WTC11 (cell line): ENCODE measurements at regions not wholly inside any gene's neighbourhood (a gene's known extent, or its start where the extent isn't known, plus 50 kb on each side); places are given as distances from the start of the nearest gene placed in this dataset.

ENCODE experiments used
- ATAC-seq: fragments of 200-7000 bp; cut with Tn5 transposase; 2 replicates; pipeline ENCODE4 v1.10.0; 2021; ENCODE audit warnings: mild to moderate bottlenecking, moderate library complexity
- CTCF ChIA-PET: fragments of 300-600 bp; sonication (Branson Sonifier 250); formaldehyde crosslinking; loops from one replicate; lab custom pipeline; 2021; ENCODE audit warnings: antibody characterized with exemption; lab: Charles Lee
- POLR2A ChIA-PET: fragments of 350-600 bp; sonication (Branson Sonifier 250); formaldehyde crosslinking; loops from one replicate; lab custom pipeline; 2021; ENCODE audit warnings: antibody characterized with exemption; lab: Charles Lee
- DNase-seq: peaks from one replicate; pipeline ENCODE4 v3.0.0; 2021; ENCODE audit warnings: low spot score
- H3K27ac Mint-ChIP-seq: 2 replicates; pipeline ENCODE4 v1.8.0; 2021; ENCODE audit warnings: mixed read lengths
- H3K27me3 Mint-ChIP-seq: 2 replicates; pipeline ENCODE4 v1.8.0; 2021; ENCODE audit warnings: low read depth, mild to moderate bottlenecking, moderate library complexity, mixed read lengths
- H3K36me3 Mint-ChIP-seq: 2 replicates; pipeline ENCODE4 v1.8.0; 2021; ENCODE audit warnings: mixed read lengths
- H3K4me1 Mint-ChIP-seq: 2 replicates; pipeline ENCODE4 v1.8.0; 2022; ENCODE audit warnings: mixed read lengths
- H3K4me3 Mint-ChIP-seq: 2 replicates; pipeline ENCODE4 v1.8.0; 2021; ENCODE audit warnings: mild to moderate bottlenecking, moderate library complexity, mixed read lengths
- H3K9me3 Mint-ChIP-seq: 2 replicates; pipeline ENCODE4 v1.8.0; 2021; ENCODE audit warnings: mixed read lengths
- ATF2 ChIP-seq: sonication (generic); formaldehyde crosslinking; IDR thresholded peaks from 2 replicates; pipeline ENCODE4 v1.8.1; 2022; ENCODE audit warnings: low read depth, missing genetic modification reagents, borderline replicate concordance
- FOXJ3 ChIP-seq: sonication (generic); formaldehyde crosslinking; IDR thresholded peaks from 2 replicates; pipeline ENCODE4 v1.9.0; 2021; ENCODE audit warnings: missing genetic modification reagents, mild to moderate bottlenecking, borderline replicate concordance
- GRHL2 ChIP-seq: fragments of 250-450 bp; sonication (Bioruptor Pico); IDR thresholded peaks from 2 replicates; pipeline ENCODE4 v1.8.0; 2022; ENCODE audit warnings: mild to moderate bottlenecking, moderate library complexity; ENCODE audit not compliant: insufficient replicate concordance, severe bottlenecking
- IRF2 ChIP-seq: sonication (generic); formaldehyde crosslinking; IDR thresholded peaks from 2 replicates; pipeline ENCODE4 v1.8.0; 2022; ENCODE audit warnings: low read depth, missing genetic modification reagents, borderline replicate concordance
- NR2C2 ChIP-seq: sonication (generic); formaldehyde crosslinking; IDR thresholded peaks from 2 replicates; pipeline ENCODE4 v1.8.0; 2022; ENCODE audit warnings: mild to moderate bottlenecking, missing genetic modification reagents
- SMAD3 ChIP-seq: sonication (generic); formaldehyde crosslinking; IDR thresholded peaks from 2 replicates; pipeline ENCODE4 v1.8.0; 2022; ENCODE audit warnings: missing genetic modification reagents, mild to moderate bottlenecking, borderline replicate concordance
- TEAD1 ChIP-seq: sonication (generic); formaldehyde crosslinking; IDR thresholded peaks from 2 replicates; pipeline ENCODE4 v1.8.0; 2022; ENCODE audit warnings: mild to moderate bottlenecking, missing genetic modification reagents
- TP53 ChIP-seq: sonication (generic); formaldehyde crosslinking; IDR thresholded peaks from 2 replicates; pipeline ENCODE4 v1.8.1; 2023; ENCODE audit warnings: mild to moderate bottlenecking, missing genetic modification reagents
- USF1 ChIP-seq: sonication (generic); formaldehyde crosslinking; IDR thresholded peaks from 2 replicates; pipeline ENCODE4 v1.8.0; 2022; ENCODE audit warnings: mild to moderate bottlenecking, missing genetic modification reagents
- ZNF138 ChIP-seq: sonication (generic); formaldehyde crosslinking; conservative IDR thresholded peaks from 2 replicates; pipeline ENCODE4 v1.8.1; 2022; ENCODE audit warnings: mild to moderate bottlenecking, moderate library complexity, missing genetic modification reagents
- ZNF219 ChIP-seq: sonication (generic); formaldehyde crosslinking; IDR thresholded peaks from 2 replicates; pipeline ENCODE4 v1.8.0; 2023; ENCODE audit warnings: missing genetic modification reagents, mild to moderate bottlenecking, borderline replicate concordance
- ZNF232 ChIP-seq: sonication (generic); formaldehyde crosslinking; IDR thresholded peaks from 2 replicates; pipeline ENCODE4 v1.8.0; 2022; ENCODE audit warnings: mild to moderate bottlenecking, missing genetic modification reagents
- ZNF263 ChIP-seq: sonication (generic); formaldehyde crosslinking; IDR thresholded peaks from 2 replicates; pipeline ENCODE4 v1.8.1; 2022; ENCODE audit warnings: low read depth, mild to moderate bottlenecking, moderate library complexity, missing genetic modification reagents
- ZNF317 ChIP-seq: sonication (generic); formaldehyde crosslinking; IDR thresholded peaks from 2 replicates; pipeline ENCODE4 v1.8.1; 2023; ENCODE audit warnings: low read depth, mild to moderate bottlenecking, moderate library complexity, missing genetic modification reagents, borderline replicate concordance
- ZNF396 ChIP-seq: fragments of 250-450 bp; sonication (Bioruptor Pico); IDR thresholded peaks from 2 replicates; pipeline ENCODE4 v1.8.0; 2021; ENCODE audit warnings: mild to moderate bottlenecking, moderate library complexity, borderline replicate concordance
- ZNF671 ChIP-seq: fragments of 250-450 bp; sonication (Bioruptor Pico); IDR thresholded peaks from 2 replicates; pipeline ENCODE4 v1.8.0; 2021; ENCODE audit warnings: mild to moderate bottlenecking
- TF ChIP-seq, protein P1 (sequence below): sonication (generic); formaldehyde crosslinking; IDR thresholded peaks from 2 replicates; pipeline ENCODE4 v1.8.1; 2022; ENCODE audit warnings: low read depth, mild to moderate bottlenecking, moderate library complexity, missing genetic modification reagents, borderline replicate concordance
- TF ChIP-seq, protein P2 (sequence below): sonication (generic); formaldehyde crosslinking; IDR thresholded peaks from 2 replicates; pipeline ENCODE4 v1.8.0; 2023; ENCODE audit warnings: missing genetic modification reagents
- TF ChIP-seq, protein P3 (sequence below): fragments of 250-450 bp; sonication (Bioruptor Pico); IDR thresholded peaks from 2 replicates; pipeline ENCODE4 v1.9.0; 2021; ENCODE audit warnings: mild to moderate bottlenecking, borderline replicate concordance

- DNase-seq (no peak), ATAC-seq (no peak)
- Mint-ChIP-seq H3K36me3 (no peaks in the 10 kb centered on the region), H3K4me3 (no peak overlapping the region), H3K9me3 (no peaks in the 10 kb centered on the region), H3K27me3 (no peaks in the 10 kb centered on the region; the same call in 1 of the 2 replicates), H3K27ac (no peak overlapping the region), H3K4me1 (peaks cover 50% of the 10 kb centered on the region)
- POLR2A ChIA-PET, result no interaction called here
- CTCF ChIA-PET, result no interaction called here
- TF ChIP-seq, protein P1, sequence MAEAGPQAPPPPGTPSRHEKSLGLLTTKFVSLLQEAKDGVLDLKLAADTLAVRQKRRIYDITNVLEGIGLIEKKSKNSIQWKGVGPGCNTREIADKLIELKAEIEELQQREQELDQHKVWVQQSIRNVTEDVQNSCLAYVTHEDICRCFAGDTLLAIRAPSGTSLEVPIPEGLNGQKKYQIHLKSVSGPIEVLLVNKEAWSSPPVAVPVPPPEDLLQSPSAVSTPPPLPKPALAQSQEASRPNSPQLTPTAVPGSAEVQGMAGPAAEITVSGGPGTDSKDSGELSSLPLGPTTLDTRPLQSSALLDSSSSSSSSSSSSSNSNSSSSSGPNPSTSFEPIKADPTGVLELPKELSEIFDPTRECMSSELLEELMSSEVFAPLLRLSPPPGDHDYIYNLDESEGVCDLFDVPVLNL (CRISPR knock-in tag), result no peak
- TF ChIP-seq, protein P2, sequence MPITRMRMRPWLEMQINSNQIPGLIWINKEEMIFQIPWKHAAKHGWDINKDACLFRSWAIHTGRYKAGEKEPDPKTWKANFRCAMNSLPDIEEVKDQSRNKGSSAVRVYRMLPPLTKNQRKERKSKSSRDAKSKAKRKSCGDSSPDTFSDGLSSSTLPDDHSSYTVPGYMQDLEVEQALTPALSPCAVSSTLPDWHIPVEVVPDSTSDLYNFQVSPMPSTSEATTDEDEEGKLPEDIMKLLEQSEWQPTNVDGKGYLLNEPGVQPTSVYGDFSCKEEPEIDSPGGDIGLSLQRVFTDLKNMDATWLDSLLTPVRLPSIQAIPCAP (CRISPR knock-in tag), result no peak
- TF ChIP-seq GRHL2 (CRISPR knock-in tag), result no peak
- TF ChIP-seq IRF2 (CRISPR knock-in tag), result no peak
- TF ChIP-seq ZNF138, result no peak
- TF ChIP-seq, protein P3, sequence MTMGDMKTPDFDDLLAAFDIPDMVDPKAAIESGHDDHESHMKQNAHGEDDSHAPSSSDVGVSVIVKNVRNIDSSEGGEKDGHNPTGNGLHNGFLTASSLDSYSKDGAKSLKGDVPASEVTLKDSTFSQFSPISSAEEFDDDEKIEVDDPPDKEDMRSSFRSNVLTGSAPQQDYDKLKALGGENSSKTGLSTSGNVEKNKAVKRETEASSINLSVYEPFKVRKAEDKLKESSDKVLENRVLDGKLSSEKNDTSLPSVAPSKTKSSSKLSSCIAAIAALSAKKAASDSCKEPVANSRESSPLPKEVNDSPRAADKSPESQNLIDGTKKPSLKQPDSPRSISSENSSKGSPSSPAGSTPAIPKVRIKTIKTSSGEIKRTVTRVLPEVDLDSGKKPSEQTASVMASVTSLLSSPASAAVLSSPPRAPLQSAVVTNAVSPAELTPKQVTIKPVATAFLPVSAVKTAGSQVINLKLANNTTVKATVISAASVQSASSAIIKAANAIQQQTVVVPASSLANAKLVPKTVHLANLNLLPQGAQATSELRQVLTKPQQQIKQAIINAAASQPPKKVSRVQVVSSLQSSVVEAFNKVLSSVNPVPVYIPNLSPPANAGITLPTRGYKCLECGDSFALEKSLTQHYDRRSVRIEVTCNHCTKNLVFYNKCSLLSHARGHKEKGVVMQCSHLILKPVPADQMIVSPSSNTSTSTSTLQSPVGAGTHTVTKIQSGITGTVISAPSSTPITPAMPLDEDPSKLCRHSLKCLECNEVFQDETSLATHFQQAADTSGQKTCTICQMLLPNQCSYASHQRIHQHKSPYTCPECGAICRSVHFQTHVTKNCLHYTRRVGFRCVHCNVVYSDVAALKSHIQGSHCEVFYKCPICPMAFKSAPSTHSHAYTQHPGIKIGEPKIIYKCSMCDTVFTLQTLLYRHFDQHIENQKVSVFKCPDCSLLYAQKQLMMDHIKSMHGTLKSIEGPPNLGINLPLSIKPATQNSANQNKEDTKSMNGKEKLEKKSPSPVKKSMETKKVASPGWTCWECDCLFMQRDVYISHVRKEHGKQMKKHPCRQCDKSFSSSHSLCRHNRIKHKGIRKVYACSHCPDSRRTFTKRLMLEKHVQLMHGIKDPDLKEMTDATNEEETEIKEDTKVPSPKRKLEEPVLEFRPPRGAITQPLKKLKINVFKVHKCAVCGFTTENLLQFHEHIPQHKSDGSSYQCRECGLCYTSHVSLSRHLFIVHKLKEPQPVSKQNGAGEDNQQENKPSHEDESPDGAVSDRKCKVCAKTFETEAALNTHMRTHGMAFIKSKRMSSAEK (CRISPR knock-in tag), result no peak
- no peak for TF ChIP-seq SMAD3 (CRISPR knock-in tag)
- no peak for TF ChIP-seq TEAD1 (CRISPR knock-in tag)
- TF ChIP-seq ZNF263 (CRISPR knock-in tag), result no peak
- no peak for TF ChIP-seq ZNF317
- no peak for TF ChIP-seq ZNF219 (CRISPR knock-in tag)
- TF ChIP-seq FOXJ3 (CRISPR knock-in tag), result no peak
- TF ChIP-seq ZNF671, result no peak
- no peak for TF ChIP-seq NR2C2 (CRISPR knock-in tag)
- no peak for TF ChIP-seq ZNF396 (CRISPR knock-in tag)
- no peak for TF ChIP-seq ATF2 (CRISPR knock-in tag)
- no peak for TF ChIP-seq USF1 (CRISPR knock-in tag)
- no peak for TF ChIP-seq ZNF232 (CRISPR knock-in tag)
- TF ChIP-seq TP53 (CRISPR knock-in tag), result no peak
Measured at GRCh38 chr2:2540406-2540805, 209.3 kb upstream of the MYT1L start.
